GM19463 (cell line): ENCODE measurements at regions not wholly inside any gene's neighbourhood (a gene's known extent, or its start where the extent isn't known, plus 50 kb on each side); places are given as distances from the start of the nearest gene placed in this dataset.
"Not testable (repeated sequence)": the region's sequence is repeated elsewhere in the genome, so short reads cannot be mapped to it uniquely, and the experiment has no call there.

Experiments used
- ATAC-seq: cut with Tn5 transposase; IDR thresholded peaks from one replicate; pipeline ENCODE4 v1.9.1; 2021; ENCODE audit warnings: mild to moderate bottlenecking, moderate library complexity; ENCODE audit not compliant: unreplicated experiment

GRCh38 chr6:4274382-4275082 is 139.2 kb upstream of the ECI2 start:
- ATAC-seq = no peak

- ATAC-seq = no peak
Measured at GRCh38 chr6:4272996-4273395, 137.6 kb upstream of the ECI2 start.

- no peak for ATAC-seq
Measured at GRCh38 chr6:4271761-4272470, 136.5 kb upstream of the ECI2 start.

- no peak for ATAC-seq
Measured at GRCh38 chr6:4270776-4271175, 135.4 kb upstream of the ECI2 start.

GRCh38 chr6:4270001-4270400 is 134.6 kb upstream of the ECI2 start:
- ATAC-seq = no peak

DNA sequence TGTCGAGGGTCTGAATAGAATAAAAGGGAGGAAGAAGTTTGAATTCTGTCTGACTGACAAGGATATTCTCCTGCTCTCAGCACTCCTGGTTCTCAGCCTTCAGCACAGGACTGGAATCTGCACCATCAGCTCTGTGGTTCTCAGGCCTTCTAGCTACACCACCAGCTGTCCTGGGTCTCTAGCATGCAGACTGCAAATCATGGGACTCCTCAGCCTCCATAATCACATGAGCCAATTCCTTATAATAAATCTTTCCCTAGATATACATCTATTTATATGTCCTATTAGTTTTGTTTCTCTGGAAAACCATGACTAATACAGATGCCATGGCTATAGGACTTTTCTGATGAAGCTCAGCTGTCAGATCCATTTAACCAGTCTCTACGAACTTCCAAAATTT is 132.8 kb upstream of the ECI2 start:
- no peak for ATAC-seq

DNA sequence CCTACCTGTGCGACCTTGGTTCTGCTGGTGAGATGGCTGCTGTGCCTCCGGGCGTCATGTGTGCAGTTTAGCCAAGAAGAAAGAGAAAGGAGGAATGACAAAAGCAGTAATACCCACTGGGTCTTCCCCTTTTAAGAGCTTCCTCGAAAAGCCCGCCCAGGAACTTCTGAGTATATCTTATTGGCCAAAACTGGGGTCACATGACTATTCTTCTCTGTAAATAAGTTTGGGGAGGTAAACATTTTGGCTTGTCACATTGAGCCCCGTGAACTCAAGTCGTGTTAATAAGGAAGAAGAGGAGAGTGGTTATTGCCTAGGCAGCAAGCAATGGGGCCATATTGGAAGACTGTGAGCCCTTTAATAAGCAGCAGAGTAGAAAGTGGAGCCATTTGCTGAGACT is 130.4 kb upstream of the ECI2 start:
- no peak for ATAC-seq

DNA sequence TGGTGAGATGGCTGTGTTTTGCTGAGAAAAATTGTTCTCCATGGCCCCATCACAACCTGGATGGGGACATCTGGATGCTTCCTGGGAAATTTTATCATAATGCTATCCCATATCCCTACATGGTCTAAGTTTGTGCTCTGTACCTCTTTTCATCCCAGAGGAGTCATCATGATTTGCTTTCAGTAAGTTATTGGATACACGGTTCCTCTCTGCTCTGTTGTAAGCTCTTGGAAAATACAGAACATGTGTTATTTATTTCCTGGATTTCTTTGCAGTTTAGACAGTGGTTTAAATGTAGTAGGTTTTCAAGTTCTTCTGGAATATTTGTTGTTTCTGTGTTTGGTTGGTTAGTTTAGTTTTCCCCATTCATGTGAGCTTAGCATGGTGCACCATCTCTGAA is 129.2 kb upstream of the ECI2 start:
- ATAC-seq = no peak

DNA sequence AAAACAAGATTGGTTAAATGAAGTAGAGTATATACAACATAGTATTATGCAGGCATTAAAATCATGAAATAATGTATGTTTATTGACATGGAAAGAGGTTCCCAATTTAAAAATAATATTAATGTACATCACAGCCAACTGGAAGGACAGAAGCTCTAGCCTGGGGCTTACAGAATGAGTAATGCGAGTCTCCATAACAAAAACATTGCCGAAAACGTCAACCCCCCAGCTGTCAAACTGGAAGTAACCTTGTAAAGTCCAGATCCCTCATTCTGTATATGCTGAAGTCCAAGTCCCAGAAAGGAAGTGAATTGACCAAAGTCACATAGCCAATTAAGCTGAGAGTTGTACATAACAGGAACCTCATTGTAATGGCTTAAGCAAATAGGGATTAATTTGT is 128.7 kb upstream of the ECI2 start:
- ATAC-seq = no peak

- ATAC-seq = no peak
Measured at GRCh38 chr6:4262526-4262925, 127.2 kb upstream of the ECI2 start.

DNA sequence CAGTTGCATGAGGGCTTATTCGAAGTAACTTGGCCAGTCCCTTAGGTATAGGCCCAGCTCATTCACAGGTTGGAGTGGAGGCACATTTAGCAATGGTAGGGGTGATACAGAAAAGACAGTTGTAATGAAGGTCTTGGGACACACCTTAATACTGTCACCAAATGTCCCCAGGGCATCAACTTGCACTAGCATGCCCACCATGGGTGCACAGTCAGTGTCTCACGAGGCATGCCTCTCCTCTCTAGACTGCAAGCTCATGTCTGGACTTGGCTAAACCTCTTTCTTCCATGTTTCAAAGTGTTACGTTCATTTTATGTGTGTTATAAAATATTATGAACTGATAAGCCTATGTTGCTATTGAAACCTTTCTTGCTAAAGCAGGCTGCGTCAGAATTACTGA is 124.0 kb upstream of the ECI2 start:
- ATAC-seq = no peak

DNA sequence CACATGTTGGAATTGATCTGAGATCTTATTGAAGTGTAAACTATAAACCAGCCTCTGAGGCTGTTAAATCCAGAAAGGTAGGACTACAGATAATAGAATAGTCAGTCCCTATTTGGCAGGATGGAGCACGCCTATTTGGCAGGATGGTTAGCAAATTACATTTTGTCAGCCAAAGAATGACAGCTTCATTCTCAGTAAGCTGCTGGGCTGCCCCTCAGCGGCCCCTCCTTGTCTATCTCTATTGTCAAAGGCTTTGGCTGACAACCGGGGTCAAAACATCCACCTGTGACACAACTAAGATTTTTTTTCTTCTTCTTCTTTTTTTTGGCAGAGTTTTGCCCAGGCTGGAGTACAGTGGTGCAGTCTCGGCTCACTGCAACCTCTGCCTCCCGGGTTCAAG is 123.4 kb upstream of the ECI2 start:
- no peak for ATAC-seq

- no peak for ATAC-seq
Measured at GRCh38 chr6:4256969-4257368, 121.6 kb upstream of the ECI2 start.

- ATAC-seq = no peak
Measured at GRCh38 chr6:4253604-4254231, 118.3 kb upstream of the ECI2 start.

DNA sequence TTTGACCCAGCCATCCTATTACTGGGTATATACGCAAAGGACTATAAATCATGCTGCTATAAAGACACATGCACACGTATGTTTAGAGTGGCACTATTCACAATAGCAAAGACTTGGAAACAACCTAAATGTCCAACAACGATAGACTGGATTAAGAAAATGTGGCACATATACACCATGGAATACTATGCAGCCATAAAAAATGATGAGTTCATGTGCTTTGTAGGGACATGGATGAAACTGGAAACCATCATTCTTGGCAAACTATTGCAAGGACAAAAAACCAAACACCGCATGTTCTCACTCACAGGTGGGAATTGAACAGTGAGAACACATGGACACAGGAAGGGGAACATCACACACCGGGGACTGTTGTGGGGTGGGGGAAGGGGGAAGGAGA is 117.1 kb upstream of the ECI2 start:
- ATAC-seq = not testable (repeated sequence)

DNA sequence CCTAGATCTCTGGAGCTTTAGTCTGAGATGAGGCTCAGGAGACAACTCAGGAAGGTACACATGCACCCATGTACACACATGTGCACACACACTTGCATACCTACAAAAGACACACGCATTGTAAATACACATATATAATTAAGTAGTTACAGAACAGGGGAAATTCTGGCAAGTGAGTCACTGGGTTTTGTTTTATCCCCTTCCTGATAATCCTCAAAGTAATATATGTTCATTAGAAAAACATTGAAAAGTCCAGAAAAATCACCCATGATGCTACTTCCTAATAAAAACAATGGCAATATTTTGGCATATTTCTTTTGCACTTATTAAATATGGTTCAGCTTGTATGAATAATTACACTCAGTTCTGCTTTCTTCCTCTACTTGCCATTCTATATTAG is 115.3 kb upstream of the ECI2 start:
- ATAC-seq = no peak

DNA sequence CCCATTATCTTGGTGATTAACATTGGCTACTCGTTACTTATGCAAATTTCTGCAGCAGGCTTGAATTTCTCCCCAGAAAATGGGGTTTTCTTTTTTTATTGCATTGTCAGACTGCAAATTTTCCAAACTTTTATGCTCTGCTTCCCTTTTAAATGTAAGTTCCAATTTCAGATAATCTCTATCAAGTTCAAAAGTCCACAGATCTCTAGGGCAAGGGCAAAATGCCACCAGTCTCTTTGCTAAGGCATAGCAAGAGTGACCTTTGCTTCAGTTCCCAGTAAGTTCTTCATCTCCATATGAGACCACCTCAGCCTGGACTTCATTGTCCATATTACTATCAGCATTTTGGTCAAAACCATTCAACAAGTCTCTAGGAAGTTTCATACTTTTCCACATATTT is 108.5 kb upstream of the ECI2 start:
- ATAC-seq = not testable (repeated sequence)

GRCh38 chr6:4243237-4243636 is 107.9 kb upstream of the ECI2 start:
- no peak for ATAC-seq

DNA sequence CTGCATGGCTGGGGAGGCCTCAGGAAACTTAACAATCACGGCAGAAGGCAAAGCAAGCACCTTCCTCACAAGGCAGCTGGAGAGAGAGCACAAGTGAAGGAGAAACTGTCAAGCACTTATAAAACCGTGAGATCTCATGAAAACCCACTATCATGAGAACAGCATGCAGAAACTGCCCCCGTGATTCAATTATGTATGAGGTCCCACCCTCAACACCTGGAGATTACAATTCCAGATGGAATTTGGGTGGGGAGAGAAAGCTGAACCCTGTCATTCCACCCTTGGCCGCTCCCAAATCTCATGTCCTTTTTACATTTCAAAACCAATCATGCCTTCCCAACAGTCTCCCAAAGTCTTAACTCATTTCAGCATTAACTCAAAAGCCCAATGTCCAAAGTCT is 107.2 kb upstream of the ECI2 start:
- no peak for ATAC-seq

GRCh38 chr6:4240148-4240547 is 104.8 kb upstream of the ECI2 start:
- no peak for ATAC-seq

GRCh38 chr6:4225161-4225872 is 89.9 kb upstream of the ECI2 start:
- no peak for ATAC-seq
